ENCODE measurements at regions not wholly inside any gene's neighbourhood (a gene's known extent, or its start where the extent isn't known, plus 50 kb on each side); places are given as distances from the start of the nearest gene placed in this dataset.

DNA sequence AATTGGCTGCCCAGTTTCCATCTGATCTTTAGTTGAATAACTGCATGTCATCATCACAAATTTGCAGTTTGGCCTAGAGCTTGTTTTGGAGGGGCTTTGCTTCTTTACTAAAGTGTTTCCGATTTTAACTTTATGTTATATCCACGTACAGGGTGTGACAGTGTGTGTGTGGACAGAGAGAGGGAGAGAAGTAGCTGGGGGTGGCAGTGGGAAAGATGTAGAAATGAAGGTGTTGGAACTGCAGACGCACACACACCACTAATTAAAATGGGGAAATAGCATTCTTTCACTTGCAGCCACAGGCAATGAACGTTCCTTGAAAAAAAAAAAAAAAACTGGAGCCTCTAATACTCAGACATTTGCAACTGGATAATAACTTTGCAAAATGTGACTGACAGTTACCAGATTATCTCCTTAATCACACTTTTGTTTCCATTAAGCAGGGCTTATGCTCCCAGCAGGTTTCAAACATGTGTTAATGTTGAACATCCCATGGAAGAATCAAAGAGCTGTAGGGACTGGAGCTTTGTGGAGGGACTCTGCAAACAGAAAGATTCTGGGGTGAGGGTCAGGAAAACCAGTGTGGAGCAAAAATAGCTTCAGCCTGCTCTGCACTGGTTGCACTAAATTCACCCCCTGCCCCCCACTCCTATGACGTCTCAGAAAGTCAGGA is 238.1 kb upstream of the TENM4 start:
- DNase-seq (ENCODE audit: low read depth in 1 of 2, low spot score in 1 of 2) (no peak), FAIRE-seq (no peak), ATAC-seq (no peak)
- WGBS (ENCODE audit: missing lambda C conversion rate): 2% methylated on average over 5 of the region's 5 CpGs
- POLR2A ChIA-PET: no interaction called here
- CTCF ChIA-PET: interaction anchor here (0.7 kb wide), 1 partner anchor 21 kb away, joined by 3 read pairs; no protein-coding TSS in a partner anchor
- no peak overlapping the region for H3K27ac ChIP-seq
- H3K4me2 ChIP-seq: no peak overlapping the region
- no peaks in the 10 kb centered on the region for H3K4me1 ChIP-seq
- no peak overlapping the region for H3K4me3 ChIP-seq
- no peaks in the 10 kb centered on the region for H3K9me3 ChIP-seq
- TF ChIP-seq PHF8 (IDR thresholded peaks at IDR 0.05; ENCODE audit: borderline replicate concordance, low read depth): no peak
- TF ChIP-seq FOXS1 (CRISPR knock-in tag; IDR thresholded peaks at IDR 0.05): no peak
- TF ChIP-seq TP53 (CRISPR knock-in tag; IDR thresholded peaks at IDR 0.05): no peak
- TF ChIP-seq, protein P1, sequence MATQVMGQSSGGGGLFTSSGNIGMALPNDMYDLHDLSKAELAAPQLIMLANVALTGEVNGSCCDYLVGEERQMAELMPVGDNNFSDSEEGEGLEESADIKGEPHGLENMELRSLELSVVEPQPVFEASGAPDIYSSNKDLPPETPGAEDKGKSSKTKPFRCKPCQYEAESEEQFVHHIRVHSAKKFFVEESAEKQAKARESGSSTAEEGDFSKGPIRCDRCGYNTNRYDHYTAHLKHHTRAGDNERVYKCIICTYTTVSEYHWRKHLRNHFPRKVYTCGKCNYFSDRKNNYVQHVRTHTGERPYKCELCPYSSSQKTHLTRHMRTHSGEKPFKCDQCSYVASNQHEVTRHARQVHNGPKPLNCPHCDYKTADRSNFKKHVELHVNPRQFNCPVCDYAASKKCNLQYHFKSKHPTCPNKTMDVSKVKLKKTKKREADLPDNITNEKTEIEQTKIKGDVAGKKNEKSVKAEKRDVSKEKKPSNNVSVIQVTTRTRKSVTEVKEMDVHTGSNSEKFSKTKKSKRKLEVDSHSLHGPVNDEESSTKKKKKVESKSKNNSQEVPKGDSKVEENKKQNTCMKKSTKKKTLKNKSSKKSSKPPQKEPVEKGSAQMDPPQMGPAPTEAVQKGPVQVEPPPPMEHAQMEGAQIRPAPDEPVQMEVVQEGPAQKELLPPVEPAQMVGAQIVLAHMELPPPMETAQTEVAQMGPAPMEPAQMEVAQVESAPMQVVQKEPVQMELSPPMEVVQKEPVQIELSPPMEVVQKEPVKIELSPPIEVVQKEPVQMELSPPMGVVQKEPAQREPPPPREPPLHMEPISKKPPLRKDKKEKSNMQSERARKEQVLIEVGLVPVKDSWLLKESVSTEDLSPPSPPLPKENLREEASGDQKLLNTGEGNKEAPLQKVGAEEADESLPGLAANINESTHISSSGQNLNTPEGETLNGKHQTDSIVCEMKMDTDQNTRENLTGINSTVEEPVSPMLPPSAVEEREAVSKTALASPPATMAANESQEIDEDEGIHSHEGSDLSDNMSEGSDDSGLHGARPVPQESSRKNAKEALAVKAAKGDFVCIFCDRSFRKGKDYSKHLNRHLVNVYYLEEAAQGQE (IDR thresholded peaks at IDR 0.05): no peak
- TF ChIP-seq HDAC2 (IDR thresholded peaks at IDR 0.05): no peak
- no peak for TF ChIP-seq MAFK (IDR thresholded peaks at IDR 0.05; ENCODE audit: partially characterized antibody)
- TF ChIP-seq HEYL (CRISPR knock-in tag; IDR thresholded peaks at IDR 0.05): no peak
- TF ChIP-seq KDM1A (IDR thresholded peaks at IDR 0.05; ENCODE audit: low read depth): no peak
- no peak for TF ChIP-seq TFCP2L1 (CRISPR knock-in tag; IDR thresholded peaks at IDR 0.05)
- TF ChIP-seq, protein P2, sequence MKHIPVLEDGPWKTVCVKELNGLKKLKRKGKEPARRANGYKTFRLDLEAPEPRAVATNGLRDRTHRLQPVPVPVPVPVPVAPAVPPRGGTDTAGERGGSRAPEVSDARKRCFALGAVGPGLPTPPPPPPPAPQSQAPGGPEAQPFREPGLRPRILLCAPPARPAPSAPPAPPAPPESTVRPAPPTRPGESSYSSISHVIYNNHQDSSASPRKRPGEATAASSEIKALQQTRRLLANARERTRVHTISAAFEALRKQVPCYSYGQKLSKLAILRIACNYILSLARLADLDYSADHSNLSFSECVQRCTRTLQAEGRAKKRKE (CRISPR knock-in tag; IDR thresholded peaks at IDR 0.05; ENCODE audit: low read depth): no peak
- TF ChIP-seq, protein P3, sequence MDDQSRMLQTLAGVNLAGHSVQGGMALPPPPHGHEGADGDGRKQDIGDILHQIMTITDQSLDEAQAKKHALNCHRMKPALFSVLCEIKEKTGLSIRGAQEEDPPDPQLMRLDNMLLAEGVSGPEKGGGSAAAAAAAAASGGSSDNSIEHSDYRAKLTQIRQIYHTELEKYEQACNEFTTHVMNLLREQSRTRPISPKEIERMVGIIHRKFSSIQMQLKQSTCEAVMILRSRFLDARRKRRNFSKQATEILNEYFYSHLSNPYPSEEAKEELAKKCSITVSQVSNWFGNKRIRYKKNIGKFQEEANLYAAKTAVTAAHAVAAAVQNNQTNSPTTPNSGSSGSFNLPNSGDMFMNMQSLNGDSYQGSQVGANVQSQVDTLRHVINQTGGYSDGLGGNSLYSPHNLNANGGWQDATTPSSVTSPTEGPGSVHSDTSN (IDR thresholded peaks at IDR 0.05): no peak
- no peak for TF ChIP-seq RFX5 (IDR thresholded peaks at IDR 0.05)

DNA sequence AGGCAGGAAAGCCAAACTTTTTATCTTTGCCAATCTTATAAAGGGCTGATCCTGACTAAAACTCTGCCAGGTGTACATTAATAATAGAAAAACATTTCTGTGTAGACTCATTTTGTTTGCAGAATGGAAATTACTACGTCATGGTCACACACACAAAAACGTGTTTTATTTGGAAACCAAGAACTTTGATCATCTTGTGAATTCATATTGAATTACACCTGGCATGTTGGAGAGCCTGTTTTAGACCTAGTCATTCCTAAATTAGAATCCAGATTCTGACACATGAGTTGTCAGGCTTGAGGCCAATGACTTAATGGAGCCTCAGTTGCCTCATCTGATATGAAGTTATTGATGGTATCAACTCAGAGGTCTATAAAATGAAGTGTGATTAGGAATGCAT is 235.6 kb upstream of the TENM4 start:
- Histone ChIP-seq H3K4me3 (no peak overlapping the region), H3K9me3 (no peaks in the 10 kb centered on the region), H3K4me2 (no peak overlapping the region), H3K4me1 (no peaks in the 10 kb centered on the region), H3K27ac (no peak overlapping the region)
- FAIRE-seq (no peak), ATAC-seq (no peak), DNase-seq (ENCODE audit: low read depth in 1 of 2, low spot score in 1 of 2) (no peak)
- ChIA-PET POLR2A (no interaction called here), CTCF (no interaction called here)
- 0% methylated on average over 2 of the region's 2 CpGs for WGBS (ENCODE audit: missing lambda C conversion rate)
- TF ChIP-seq KDM1A (IDR thresholded peaks at IDR 0.05; ENCODE audit: low read depth) (no peak), FOSL2 (IDR thresholded peaks at IDR 0.05) (no peak), FOSL2 (CRISPR knock-in tag; IDR thresholded peaks at IDR 0.05) (no peak), TP53 (CRISPR knock-in tag; IDR thresholded peaks at IDR 0.05) (no peak), RARB (CRISPR knock-in tag; IDR thresholded peaks at IDR 0.05) (no peak), SREBF2 (IDR thresholded peaks at IDR 0.05) (no peak), HEYL (CRISPR knock-in tag; IDR thresholded peaks at IDR 0.05) (no peak), NR3C1 (IDR thresholded peaks at IDR 0.05) (no peak), RNF2 (IDR thresholded peaks at IDR 0.05; ENCODE audit: borderline replicate concordance, low read depth) (no peak), FOSB (CRISPR knock-in tag; IDR thresholded peaks at IDR 0.05) (no peak), HOXB5 (CRISPR knock-in tag; IDR thresholded peaks at IDR 0.05) (no peak), GATA3 (IDR thresholded peaks at IDR 0.05; ENCODE audit: borderline replicate concordance) (no peak)
- TF ChIP-seq, protein P4, sequence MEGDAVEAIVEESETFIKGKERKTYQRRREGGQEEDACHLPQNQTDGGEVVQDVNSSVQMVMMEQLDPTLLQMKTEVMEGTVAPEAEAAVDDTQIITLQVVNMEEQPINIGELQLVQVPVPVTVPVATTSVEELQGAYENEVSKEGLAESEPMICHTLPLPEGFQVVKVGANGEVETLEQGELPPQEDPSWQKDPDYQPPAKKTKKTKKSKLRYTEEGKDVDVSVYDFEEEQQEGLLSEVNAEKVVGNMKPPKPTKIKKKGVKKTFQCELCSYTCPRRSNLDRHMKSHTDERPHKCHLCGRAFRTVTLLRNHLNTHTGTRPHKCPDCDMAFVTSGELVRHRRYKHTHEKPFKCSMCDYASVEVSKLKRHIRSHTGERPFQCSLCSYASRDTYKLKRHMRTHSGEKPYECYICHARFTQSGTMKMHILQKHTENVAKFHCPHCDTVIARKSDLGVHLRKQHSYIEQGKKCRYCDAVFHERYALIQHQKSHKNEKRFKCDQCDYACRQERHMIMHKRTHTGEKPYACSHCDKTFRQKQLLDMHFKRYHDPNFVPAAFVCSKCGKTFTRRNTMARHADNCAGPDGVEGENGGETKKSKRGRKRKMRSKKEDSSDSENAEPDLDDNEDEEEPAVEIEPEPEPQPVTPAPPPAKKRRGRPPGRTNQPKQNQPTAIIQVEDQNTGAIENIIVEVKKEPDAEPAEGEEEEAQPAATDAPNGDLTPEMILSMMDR (IDR thresholded peaks at IDR 0.05): no peak
